ENCODE measurements at regions not wholly inside any gene's neighbourhood (a gene's known extent, or its start where the extent isn't known, plus 50 kb on each side); places are given as distances from the start of the nearest gene placed in this dataset.

DNA sequence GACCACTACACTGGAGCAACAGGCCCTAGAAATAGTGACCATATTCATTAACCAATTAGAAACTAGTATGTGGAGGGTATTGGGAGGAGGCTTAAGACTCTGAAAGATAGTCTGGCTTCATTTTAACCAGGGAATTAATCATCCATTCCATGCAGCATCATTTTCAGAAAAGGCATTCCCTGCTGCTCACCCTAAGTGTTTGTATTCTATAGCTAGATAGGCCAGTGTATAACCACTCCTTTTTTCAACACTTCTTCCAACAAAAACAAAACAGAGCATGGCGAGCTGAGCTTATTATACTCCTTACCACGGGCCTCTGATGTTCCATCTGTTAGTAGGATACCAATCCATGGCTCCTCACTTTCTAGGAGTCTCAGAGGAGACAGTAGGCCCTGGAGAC lies 112.0 kb upstream of the PKDCC start:
- H3K4me1 Mint-ChIP-seq (ENCODE audit: low read depth): peaks cover 8% of the 10 kb centered on the region

GRCh38 chr2:41936771-41937463 lies 110.9 kb upstream of the PKDCC start:
- Mint-ChIP-seq H3K36me3 (ENCODE audit: low read depth) (no peaks in the 10 kb centered on the region), H3K27me3 (peaks cover 12% of the 10 kb centered on the region), H3K9me3 (no peaks in the 10 kb centered on the region), H3K4me1 (ENCODE audit: low read depth) (peaks cover 8% of the 10 kb centered on the region), H3K27ac (no peak overlapping the region), H3K4me3 (no peak overlapping the region)
- intact Hi-C loops (cut with micrococcal nuclease): no loop called here

More for the DNA sequence above, 112.0 kb upstream of the PKDCC start:
- Mint-ChIP-seq H3K4me3 (no peak overlapping the region), H3K9me3 (no peaks in the 10 kb centered on the region), H3K27me3 (peaks cover 16% of the 10 kb centered on the region), H3K27ac (no peak overlapping the region), H3K36me3 (ENCODE audit: low read depth) (no peaks in the 10 kb centered on the region)
- intact Hi-C loops (cut with micrococcal nuclease): no loop called here

GRCh38 chr2:41937464-41937906 lies 110.3 kb upstream of the PKDCC start:
- Mint-ChIP-seq H3K27me3 (peaks cover 11% of the 10 kb centered on the region), H3K36me3 (ENCODE audit: low read depth) (no peaks in the 10 kb centered on the region), H3K9me3 (no peaks in the 10 kb centered on the region), H3K4me3 (no peak overlapping the region), H3K27ac (no peak overlapping the region), H3K4me1 (ENCODE audit: low read depth) (peaks cover 8% of the 10 kb centered on the region)
- intact Hi-C loops (cut with micrococcal nuclease): no loop called here

- Mint-ChIP-seq H3K4me1 (ENCODE audit: low read depth) (peaks cover 8% of the 10 kb centered on the region), H3K27ac (no peak overlapping the region), H3K4me3 (no peak overlapping the region), H3K36me3 (ENCODE audit: low read depth) (no peaks in the 10 kb centered on the region), H3K9me3 (no peaks in the 10 kb centered on the region), H3K27me3 (peaks cover 11% of the 10 kb centered on the region)
- intact Hi-C loops (cut with micrococcal nuclease): no loop called here
Measured at GRCh38 chr2:41937921-41938708, 109.7 kb upstream of the PKDCC start.

DNA sequence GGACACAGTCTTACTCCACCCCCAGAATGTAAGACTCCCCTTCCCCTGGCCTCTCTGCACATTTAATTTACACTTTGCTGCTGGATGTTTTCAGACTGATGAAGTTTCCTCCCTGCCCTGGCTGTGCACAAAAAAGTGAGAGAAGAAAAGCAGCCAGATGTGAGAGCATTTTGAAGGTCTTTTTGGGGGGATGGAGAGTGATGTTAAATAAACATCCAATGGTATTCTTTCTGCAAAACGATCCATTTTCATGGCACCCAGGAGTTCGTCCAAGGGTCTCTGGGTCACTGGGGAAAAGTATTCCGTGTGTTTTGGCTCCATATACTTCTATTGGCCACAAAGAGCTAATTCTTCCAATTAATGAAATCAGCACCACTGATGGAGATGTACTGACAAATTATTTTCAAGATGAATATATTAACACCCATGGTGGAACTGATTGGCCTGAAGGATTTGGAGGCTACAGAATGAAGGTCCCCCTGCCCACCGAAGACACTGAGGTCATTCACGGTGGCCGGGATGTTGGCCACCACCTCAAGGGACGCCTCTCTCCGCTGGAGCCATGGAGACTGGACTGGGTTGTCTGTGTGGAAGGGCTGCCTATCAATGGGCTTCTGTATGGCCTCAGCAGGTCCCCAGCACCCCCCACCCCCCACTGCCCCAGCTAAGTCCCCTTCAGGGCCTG lies 107.6 kb upstream of the PKDCC start:
- H3K9me3 Mint-ChIP-seq: no peaks in the 10 kb centered on the region
- H3K4me3 Mint-ChIP-seq: no peak overlapping the region
- no peaks in the 10 kb centered on the region for H3K36me3 Mint-ChIP-seq (ENCODE audit: low read depth)
- H3K27me3 Mint-ChIP-seq: peaks cover 7% of the 10 kb centered on the region
- no peak overlapping the region for H3K27ac Mint-ChIP-seq
- intact Hi-C loops (cut with micrococcal nuclease): no loop called here
- no peaks in the 10 kb centered on the region for H3K4me1 Mint-ChIP-seq (ENCODE audit: low read depth)

DNA sequence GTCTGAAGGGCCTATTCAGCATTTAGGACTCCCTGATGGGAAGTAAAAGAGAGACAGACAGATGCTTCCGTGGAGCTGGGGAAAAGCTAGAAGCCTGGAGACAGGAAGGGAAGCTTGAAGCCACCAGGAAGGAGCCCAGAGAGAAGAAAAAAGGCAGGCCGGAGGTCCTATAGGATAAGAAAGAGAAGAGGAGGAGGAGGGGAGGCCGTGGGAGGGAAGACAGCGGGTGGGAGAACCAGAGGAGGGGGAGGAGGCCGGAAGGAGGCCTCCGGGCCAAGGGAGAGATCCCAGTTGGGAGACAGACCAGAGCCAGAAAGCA lies 107.1 kb upstream of the PKDCC start:
- intact Hi-C loops (cut with micrococcal nuclease): no loop called here
- no peaks in the 10 kb centered on the region for H3K36me3 Mint-ChIP-seq (ENCODE audit: low read depth)
- peaks cover 7% of the 10 kb centered on the region for H3K27me3 Mint-ChIP-seq
- no peaks in the 10 kb centered on the region for H3K4me1 Mint-ChIP-seq (ENCODE audit: low read depth)
- H3K27ac Mint-ChIP-seq: no peak overlapping the region
- no peaks in the 10 kb centered on the region for H3K9me3 Mint-ChIP-seq
- H3K4me3 Mint-ChIP-seq: no peak overlapping the region

DNA sequence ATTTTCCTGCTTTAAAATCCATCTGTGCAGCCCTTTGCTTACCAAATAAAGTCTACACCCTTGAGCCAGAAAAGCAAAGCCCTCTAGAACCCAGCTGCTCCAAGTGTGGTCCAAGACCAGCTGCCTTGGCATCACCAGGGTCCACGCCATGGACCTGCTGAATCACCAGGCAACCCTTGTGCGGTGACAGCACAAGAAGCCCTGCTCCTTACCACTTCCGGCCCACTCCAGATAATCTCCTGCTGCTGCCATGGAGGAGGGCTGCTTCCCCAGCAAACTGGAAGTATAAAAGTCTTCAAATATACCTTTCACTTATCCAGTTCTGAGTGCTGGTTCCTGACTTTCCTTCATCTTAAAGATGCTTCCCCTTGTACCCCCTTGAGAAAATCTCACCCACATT lies 106.0 kb upstream of the PKDCC start:
- H3K9me3 Mint-ChIP-seq: no peaks in the 10 kb centered on the region
- H3K4me1 Mint-ChIP-seq (ENCODE audit: low read depth): no peaks in the 10 kb centered on the region
- no peak overlapping the region for H3K4me3 Mint-ChIP-seq
- H3K27ac Mint-ChIP-seq: no peak overlapping the region
- intact Hi-C loops (cut with micrococcal nuclease): no loop called here
- H3K27me3 Mint-ChIP-seq: peaks cover 15% of the 10 kb centered on the region
- no peaks in the 10 kb centered on the region for H3K36me3 Mint-ChIP-seq (ENCODE audit: low read depth)

DNA sequence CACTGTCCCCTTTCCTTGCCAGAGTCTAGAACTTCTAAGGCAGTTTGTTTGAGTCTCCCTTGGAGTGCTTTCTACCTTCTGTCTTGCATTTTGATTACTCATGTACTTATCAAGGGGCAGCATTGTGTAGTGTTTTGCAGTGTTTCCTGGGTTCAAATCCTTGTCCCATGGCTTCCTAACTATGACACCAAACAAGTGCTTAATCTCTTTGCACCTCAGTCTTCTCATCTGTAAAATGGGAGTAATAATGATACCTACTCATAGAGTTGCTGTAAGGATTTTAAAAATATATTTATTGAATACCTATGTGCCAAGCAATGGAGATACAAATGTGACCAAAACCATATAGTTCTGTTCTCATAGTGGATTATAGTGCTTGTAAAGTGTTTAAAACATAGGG lies 105.5 kb upstream of the PKDCC start:
- Mint-ChIP-seq H3K4me1 (ENCODE audit: low read depth) (no peaks in the 10 kb centered on the region), H3K4me3 (no peak overlapping the region), H3K36me3 (ENCODE audit: low read depth) (no peaks in the 10 kb centered on the region), H3K27ac (no peak overlapping the region), H3K27me3 (peaks cover 16% of the 10 kb centered on the region), H3K9me3 (no peaks in the 10 kb centered on the region)
- intact Hi-C loops (cut with micrococcal nuclease): no loop called here

DNA sequence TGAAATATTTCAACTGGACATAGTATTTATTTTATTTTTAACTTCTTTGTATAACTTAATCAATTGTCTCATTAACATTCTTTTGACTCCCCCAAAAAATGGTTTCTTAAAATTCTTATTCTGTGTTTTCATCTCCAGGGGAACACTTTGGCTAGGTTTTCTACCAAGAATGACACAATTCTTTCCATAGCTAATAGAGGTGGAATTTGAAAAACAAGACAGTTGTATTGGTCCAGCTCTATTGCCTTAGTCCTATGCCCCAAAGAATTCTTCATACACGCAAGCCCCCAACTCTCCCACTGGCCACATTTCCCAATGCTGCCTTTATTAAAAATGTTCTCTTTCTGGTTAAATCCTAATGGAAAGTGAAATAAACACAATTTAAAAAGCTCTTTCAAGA lies 104.7 kb upstream of the PKDCC start:
- intact Hi-C loops (cut with micrococcal nuclease): no loop called here
- Mint-ChIP-seq H3K27me3 (peaks cover 25% of the 10 kb centered on the region), H3K9me3 (no peaks in the 10 kb centered on the region), H3K27ac (no peak overlapping the region), H3K36me3 (ENCODE audit: low read depth) (no peaks in the 10 kb centered on the region), H3K4me1 (ENCODE audit: low read depth) (no peaks in the 10 kb centered on the region), H3K4me3 (no peak overlapping the region)

- H3K4me1 Mint-ChIP-seq (ENCODE audit: low read depth): no peaks in the 10 kb centered on the region
- H3K27ac Mint-ChIP-seq: no peak overlapping the region
- intact Hi-C loops (cut with micrococcal nuclease): no loop called here
- peaks cover 34% of the 10 kb centered on the region for H3K27me3 Mint-ChIP-seq
- H3K36me3 Mint-ChIP-seq (ENCODE audit: low read depth): no peaks in the 10 kb centered on the region
- no peaks in the 10 kb centered on the region for H3K9me3 Mint-ChIP-seq
- no peak overlapping the region for H3K4me3 Mint-ChIP-seq
Measured at GRCh38 chr2:41944220-41944880, 103.5 kb upstream of the PKDCC start.

DNA sequence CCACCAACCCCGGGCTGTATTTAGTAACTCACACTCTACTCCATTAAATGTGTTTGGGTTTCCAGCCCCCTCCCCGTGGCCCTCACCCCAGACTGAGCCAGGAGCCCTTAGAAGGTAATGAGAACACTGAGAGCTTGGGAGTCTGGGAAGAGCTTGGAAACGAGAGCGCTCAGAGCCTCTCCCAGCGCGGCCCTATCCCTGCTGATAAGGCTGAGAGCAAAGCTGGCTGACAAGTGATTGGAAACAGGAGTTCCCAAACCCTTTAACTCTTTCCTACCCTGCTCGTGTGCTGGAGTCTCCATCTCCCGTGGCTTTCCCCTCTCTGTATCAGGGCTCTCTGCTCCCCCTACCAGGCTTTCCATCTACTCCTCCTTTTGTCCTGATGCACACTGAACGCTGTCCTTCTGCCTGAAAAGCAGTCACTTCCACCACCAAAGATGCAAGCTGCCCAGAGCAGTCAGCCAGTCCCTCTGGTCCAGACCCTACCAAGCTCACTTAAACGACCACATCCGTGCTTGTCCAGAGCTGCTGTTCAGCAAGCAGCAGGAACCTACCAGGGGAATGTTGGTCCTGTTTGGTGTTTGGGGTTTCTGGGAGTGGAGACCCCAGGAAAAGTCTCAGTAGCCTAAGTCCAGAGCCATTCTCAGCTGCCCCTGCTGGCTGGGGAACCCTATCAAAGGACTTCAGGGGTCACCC lies 100.0 kb upstream of the PKDCC start:
- Mint-ChIP-seq H3K4me3 (no peak overlapping the region), H3K27ac (no peak overlapping the region), H3K9me3 (no peaks in the 10 kb centered on the region), H3K27me3 (peaks cover 34% of the 10 kb centered on the region), H3K4me1 (ENCODE audit: low read depth) (peaks cover 4% of the 10 kb centered on the region), H3K36me3 (ENCODE audit: low read depth) (no peaks in the 10 kb centered on the region)
- intact Hi-C loops (cut with micrococcal nuclease): no loop called here

DNA sequence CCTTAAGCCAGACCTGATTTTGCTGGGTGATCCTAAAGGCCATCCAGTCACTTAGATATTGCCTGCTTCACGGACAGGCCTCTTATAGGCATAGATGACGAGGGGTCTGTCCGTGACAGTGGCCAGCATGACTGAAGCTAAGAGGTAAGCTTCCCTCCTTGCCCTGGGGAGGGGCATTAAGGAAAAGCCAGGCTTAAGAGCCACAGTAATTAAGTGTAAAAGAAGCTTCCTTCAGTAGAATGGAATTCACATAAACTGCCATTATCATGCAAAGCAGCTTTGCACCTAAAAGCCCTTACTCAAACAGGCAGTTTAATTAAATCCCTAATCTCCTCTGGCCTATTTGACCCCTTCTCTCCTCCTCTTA lies 99.4 kb upstream of the PKDCC start:
- no peak overlapping the region for H3K4me3 Mint-ChIP-seq
- intact Hi-C loops (cut with micrococcal nuclease): no loop called here
- peaks cover 9% of the 10 kb centered on the region for H3K4me1 Mint-ChIP-seq (ENCODE audit: low read depth)
- no peaks in the 10 kb centered on the region for H3K9me3 Mint-ChIP-seq
- H3K27me3 Mint-ChIP-seq: peaks cover 36% of the 10 kb centered on the region
- no peak overlapping the region for H3K27ac Mint-ChIP-seq
- no peaks in the 10 kb centered on the region for H3K36me3 Mint-ChIP-seq (ENCODE audit: low read depth)

GRCh38 chr2:41949091-41949882 lies 98.5 kb upstream of the PKDCC start:
- no peaks in the 10 kb centered on the region for H3K9me3 Mint-ChIP-seq
- peaks cover 32% of the 10 kb centered on the region for H3K27me3 Mint-ChIP-seq
- intact Hi-C loops (cut with micrococcal nuclease): no loop called here
- no peak overlapping the region for H3K4me3 Mint-ChIP-seq
- H3K4me1 Mint-ChIP-seq (ENCODE audit: low read depth): peaks cover 18% of the 10 kb centered on the region
- H3K27ac Mint-ChIP-seq: no peak overlapping the region
- H3K36me3 Mint-ChIP-seq (ENCODE audit: low read depth): no peaks in the 10 kb centered on the region
